K562 (cell line): ENCODE measurements at regions not wholly inside any gene's neighbourhood (a gene's known extent, or its start where the extent isn't known, plus 50 kb on each side); places are given as distances from the start of the nearest gene placed in this dataset.
A peak's percentile ranks its signal among the peaks of the same experiment; 100 is the strongest.

Source experiments
- CREB5 ChIP-seq: fragments of 250-450 bp; sonication (Bioruptor Pico); IDR thresholded peaks from 2 replicates; pipeline ENCODE4 v1.5.0; 2020; ENCODE audit warnings: mild to moderate bottlenecking
- DDX20 ChIP-seq: fragments of 450-650 bp; IDR thresholded peaks from 2 replicates; pipeline ENCODE4 v1.6.1; 2016; ENCODE audit warnings: missing genetic modification characterization, low read depth, mild to moderate bottlenecking, missing compliant biosample characterization, moderate library complexity
- DEAF1 ChIP-seq: fragments of 450-650 bp; formaldehyde crosslinking; IDR thresholded peaks from 2 replicates; pipeline ENCODE4 v1.4.0; 2020; ENCODE audit warnings: mild to moderate bottlenecking, moderate library complexity
- E2F3 ChIP-seq: fragments of 250-450 bp; sonication (Bioruptor Pico); IDR thresholded peaks from 2 replicates; pipeline ENCODE4 v1.4.0; 2020; ENCODE audit warnings: mild to moderate bottlenecking
- EHMT2 ChIP-seq: fragments of 450-650 bp; IDR thresholded peaks from 2 replicates; pipeline ENCODE4 v1.6.1; 2018; ENCODE audit warnings: antibody characterized with exemption
- FOXK2 ChIP-seq, 2 experiments: fragments of 450-650 bp; IDR thresholded peaks in 1 of 2; conservative IDR thresholded peaks in 1 of 2; 2 replicates each; pipeline ENCODE4 v1.6.1; 2016; ENCODE audit warnings: low read depth in 2 of 2, mild to moderate bottlenecking in 1 of 2
- HBP1 ChIP-seq: fragments of 450-650 bp; formaldehyde crosslinking; IDR thresholded peaks from 2 replicates; pipeline ENCODE4 v1.4.0; 2022; ENCODE audit warnings: missing genetic modification characterization
- MIER1 ChIP-seq: fragments of 450-650 bp; IDR thresholded peaks from 2 replicates; pipeline ENCODE4 v1.6.1; 2016; ENCODE audit warnings: antibody characterized with exemption, mild to moderate bottlenecking, low read depth
- NR2C1 ChIP-seq, 2 experiments: fragments of 450-650 bp; IDR thresholded peaks; 2 replicates each; pipeline ENCODE4 v1.6.1; 2017; ENCODE audit warnings: mild to moderate bottlenecking in 2 of 2, antibody characterized with exemption in 1 of 2, inconsistent platforms in 1 of 2, missing compliant biosample characterization in 1 of 2, missing genetic modification characterization in 1 of 2
- PKNOX1 ChIP-seq: fragments of 450-650 bp; IDR thresholded peaks from 2 replicates; pipeline ENCODE4 v1.6.1; 2016
- ZBTB12 ChIP-seq: fragments of 250-450 bp; sonication (Bioruptor Pico); IDR thresholded peaks from 2 replicates; pipeline ENCODE4 v1.4.0; 2020
- ZNF239 ChIP-seq: fragments of 250-450 bp; sonication (Bioruptor Pico); IDR thresholded peaks from 2 replicates; pipeline ENCODE4 v1.4.0; 2020; ENCODE audit warnings: mild to moderate bottlenecking
- ZNF24 ChIP-seq: fragments of 450-650 bp; IDR thresholded peaks from 2 replicates; pipeline ENCODE4 v1.6.1; 2016
- ZNF592 ChIP-seq: fragments of 450-650 bp; IDR thresholded peaks from 2 replicates; pipeline ENCODE4 v1.6.1; 2017; ENCODE audit warnings: antibody characterized with exemption, mild to moderate bottlenecking
- ZNF668 ChIP-seq: fragments of 250-450 bp; sonication (Bioruptor Pico); IDR thresholded peaks from 2 replicates; pipeline ENCODE4 v1.8.0; 2022; ENCODE audit warnings: mild to moderate bottlenecking, inconsistent platforms
- ZNF76 ChIP-seq: fragments of 250-450 bp; sonication (Bioruptor Pico); IDR thresholded peaks from 2 replicates; pipeline ENCODE4 v1.4.0; 2020; ENCODE audit warnings: mild to moderate bottlenecking, moderate library complexity, borderline replicate concordance
- ZSCAN32 ChIP-seq: fragments of 450-650 bp; formaldehyde crosslinking; IDR thresholded peaks from 2 replicates; pipeline ENCODE4 v1.4.0; 2020; ENCODE audit warnings: mild to moderate bottlenecking, moderate library complexity

- TF ChIP-seq CREB5 (no peak), DDX20 (tag) (peak; percentile 94), ZNF76 (CRISPR knock-in tag) (peak; percentile 81; the same call in 1 of the 2 replicates), ZNF24 (no peak), MIER1 (no peak), DEAF1 (CRISPR knock-in tag) (peak; percentile 38; the same call in 1 of the 2 replicates), EHMT2 (no peak), ZNF668 (CRISPR knock-in tag) (peak; percentile 92; the same call in 1 of the 2 replicates), FOXK2 (conservative IDR thresholded peaks at IDR 0.05 in 1 of 2, IDR thresholded peaks at IDR 0.05 in 1 of 2; ENCODE audit: low read depth in 2 of 2) (no peak), PKNOX1 (no peak), HBP1 (CRISPR knock-in tag) (peak; percentile 39; the same call in 1 of the 2 replicates), ZBTB12 (CRISPR knock-in tag) (peak; percentile 57; the same call in 1 of the 2 replicates), ZSCAN32 (0 out of 2 replicates have a peak, but pooled peaks have one; percentile 30), ZNF592 (peak; percentile 94), NR2C1 (IDR thresholded peaks at IDR 0.05) (no peak), NR2C1 (tag; IDR thresholded peaks at IDR 0.05) (peak; percentile 93), ZNF239 (CRISPR knock-in tag) (peak; percentile 73), E2F3 (CRISPR knock-in tag) (peak; percentile 94)
Measured at GRCh38 chr2:103469800-103470199, 708.0 kb downstream of the TMEM182 start (continued).
